NB4 (cell line): ENCODE measurements at regions not wholly inside any gene's neighbourhood (a gene's known extent, or its start where the extent isn't known, plus 50 kb on each side); places are given as distances from the start of the nearest gene placed in this dataset.

Source experiments
- DNase-seq: peaks from one replicate; pipeline ENCODE4 v3.0.0; 2010; ENCODE audit warnings: low read depth
- H3K4me3 ChIP-seq: one replicate; pipeline ENCODE4 v1.5.1; 2011; ENCODE audit warnings: mild to moderate bottlenecking, low read depth, low read length, moderate library complexity
- CTCF ChIP-seq: IDR thresholded peaks from one replicate; pipeline ENCODE4 v1.5.1; 2012; ENCODE audit warnings: low read depth, low read length
- MAX ChIP-seq: IDR thresholded peaks from 2 replicates; pipeline ENCODE4 v1.6.1; 2011; ENCODE audit warnings: low read depth, low read length
- MYC ChIP-seq: IDR thresholded peaks from 2 replicates; pipeline ENCODE4 v1.6.1; 2011; ENCODE audit warnings: low read depth, low read length
- POLR2A ChIP-seq: IDR thresholded peaks from 2 replicates; pipeline ENCODE4 v1.6.1; 2011; ENCODE audit warnings: mild to moderate bottlenecking; ENCODE audit not compliant: insufficient read length; ENCODE audit errors: extremely low read depth

- DNase-seq: no peak
- no peak for TF ChIP-seq POLR2A
- no peak for TF ChIP-seq MYC
- TF ChIP-seq CTCF: no peak
- TF ChIP-seq MAX: no peak
- no peak overlapping the region for H3K4me3 ChIP-seq
These were observed 255.6 kb downstream of the ASMT start for GRCh38 chrX:1870421-1870820.

- H3K4me3 ChIP-seq: no peak overlapping the region
- no peak for DNase-seq
- TF ChIP-seq CTCF (no peak), POLR2A (no peak), MYC (no peak), MAX (no peak)
These were observed 257.0 kb downstream of the ASMT start for GRCh38 chrX:1871887-1872286.

GRCh38 chrX:1873671-1874070 is 258.8 kb downstream of the ASMT start:
- no peak overlapping the region for H3K4me3 ChIP-seq
- no peak for TF ChIP-seq MAX
- no peak for TF ChIP-seq CTCF
- TF ChIP-seq POLR2A: no peak
- TF ChIP-seq MYC: no peak

GRCh38 chrX:1874416-1874815 is 259.6 kb downstream of the ASMT start:
- no peak overlapping the region for H3K4me3 ChIP-seq
- TF ChIP-seq POLR2A (no peak), MYC (no peak), MAX (no peak), CTCF (no peak)
- no peak for DNase-seq

More at GRCh38 chrX:1873671-1874070, 258.8 kb downstream of the ASMT start:
- DNase-seq: no peak

- TF ChIP-seq CTCF (no peak), MYC (no peak), POLR2A (no peak), MAX (no peak)
- DNase-seq: no peak
- no peak overlapping the region for H3K4me3 ChIP-seq
These were observed 260.0 kb downstream of the ASMT start for GRCh38 chrX:1874899-1875298.

GRCh38 chrX:1876041-1876440 is 261.2 kb downstream of the ASMT start:
- TF ChIP-seq CTCF (no peak), POLR2A (no peak), MAX (no peak), MYC (no peak)
- no peak for DNase-seq
- no peak overlapping the region for H3K4me3 ChIP-seq
